Mammary epithelial cell (primary cell): ENCODE measurements at regions not wholly inside any gene's neighbourhood (a gene's known extent, or its start where the extent isn't known, plus 50 kb on each side); places are given as distances from the start of the nearest gene placed in this dataset.

Source experiments
- EZH2 ChIP-seq: IDR thresholded peaks from 2 replicates; pipeline ENCODE4 v1.6.1; 2012; ENCODE audit warnings: low read length, inconsistent platforms, borderline replicate concordance
- TF ChIP-seq, protein P1 (sequence below), 2 donors: IDR thresholded peaks in 1 of 2; conservative IDR thresholded peaks in 1 of 2; 2 replicates each; pipeline ENCODE4 v1.5.1; 2011 to 2012; ENCODE audit warnings: inconsistent platforms in 2 of 2, low read length in 2 of 2, mild to moderate bottlenecking in 2 of 2, control low read depth in 1 of 2, low read depth in 1 of 2; ENCODE audit not compliant: insufficient read depth in 1 of 2; ENCODE audit errors: extremely low read depth in 1 of 2

GRCh38 chr5:52598968-52599367 lies 188.7 kb upstream of the ITGA1 start:
- TF ChIP-seq, protein P1, sequence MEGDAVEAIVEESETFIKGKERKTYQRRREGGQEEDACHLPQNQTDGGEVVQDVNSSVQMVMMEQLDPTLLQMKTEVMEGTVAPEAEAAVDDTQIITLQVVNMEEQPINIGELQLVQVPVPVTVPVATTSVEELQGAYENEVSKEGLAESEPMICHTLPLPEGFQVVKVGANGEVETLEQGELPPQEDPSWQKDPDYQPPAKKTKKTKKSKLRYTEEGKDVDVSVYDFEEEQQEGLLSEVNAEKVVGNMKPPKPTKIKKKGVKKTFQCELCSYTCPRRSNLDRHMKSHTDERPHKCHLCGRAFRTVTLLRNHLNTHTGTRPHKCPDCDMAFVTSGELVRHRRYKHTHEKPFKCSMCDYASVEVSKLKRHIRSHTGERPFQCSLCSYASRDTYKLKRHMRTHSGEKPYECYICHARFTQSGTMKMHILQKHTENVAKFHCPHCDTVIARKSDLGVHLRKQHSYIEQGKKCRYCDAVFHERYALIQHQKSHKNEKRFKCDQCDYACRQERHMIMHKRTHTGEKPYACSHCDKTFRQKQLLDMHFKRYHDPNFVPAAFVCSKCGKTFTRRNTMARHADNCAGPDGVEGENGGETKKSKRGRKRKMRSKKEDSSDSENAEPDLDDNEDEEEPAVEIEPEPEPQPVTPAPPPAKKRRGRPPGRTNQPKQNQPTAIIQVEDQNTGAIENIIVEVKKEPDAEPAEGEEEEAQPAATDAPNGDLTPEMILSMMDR (conservative IDR thresholded peaks at IDR 0.05 in 1 of 2, IDR thresholded peaks at IDR 0.05 in 1 of 2; ENCODE audit: extremely low read depth in 1 of 2, insufficient read depth in 1 of 2, low read depth in 1 of 2, low read length in 2 of 2), result no peak
- TF ChIP-seq EZH2, result no peak
